IPS-18a (cell line): ENCODE measurements at regions not wholly inside any gene's neighbourhood (a gene's known extent, or its start where the extent isn't known, plus 50 kb on each side); places are given as distances from the start of the nearest gene placed in this dataset.

Experiments
- H3K27ac ChIP-seq: one replicate; pipeline ENCODE4 v1.5.1; 2013; ENCODE audit warnings: low read length
- H3K27me3 ChIP-seq: one replicate; pipeline ENCODE4 v1.6.1; 2013; ENCODE audit warnings: mild to moderate bottlenecking, low read length; ENCODE audit not compliant: control insufficient read depth, insufficient read depth
- H3K36me3 ChIP-seq: one replicate; pipeline ENCODE4 v1.6.1; 2013; ENCODE audit warnings: low read depth, low read length; ENCODE audit not compliant: control insufficient read depth
- H3K4me1 ChIP-seq: one replicate; pipeline ENCODE4 v1.6.1; 2013; ENCODE audit warnings: low read depth, low read length; ENCODE audit not compliant: control insufficient read depth
- H3K4me3 ChIP-seq: one replicate; pipeline ENCODE4 v1.5.1; 2013; ENCODE audit warnings: low read length
- H3K9ac ChIP-seq: one replicate; pipeline ENCODE4 v1.6.1; 2013; ENCODE audit warnings: mild to moderate bottlenecking, low read length, moderate library complexity
- H3K9me3 ChIP-seq: one replicate; pipeline ENCODE4 v1.6.1; 2013; ENCODE audit warnings: low read depth, low read length; ENCODE audit not compliant: control insufficient read depth

GRCh38 chr4:17296921-17297890 is 214.7 kb downstream of the QDPR start:
- no peaks in the 10 kb centered on the region for H3K27me3 ChIP-seq
- H3K4me1 ChIP-seq, result no peaks in the 10 kb centered on the region
- no peaks in the 10 kb centered on the region for H3K36me3 ChIP-seq
- no peak overlapping the region for H3K27ac ChIP-seq
- H3K9me3 ChIP-seq, result no peaks in the 10 kb centered on the region
- H3K9ac ChIP-seq, result no peak overlapping the region
- no peak overlapping the region for H3K4me3 ChIP-seq

GRCh38 chr4:17293901-17294300 is 218.0 kb downstream of the QDPR start:
- H3K9me3 ChIP-seq, result no peaks in the 10 kb centered on the region
- H3K27me3 ChIP-seq, result no peaks in the 10 kb centered on the region
- H3K27ac ChIP-seq, result no peak overlapping the region
- H3K9ac ChIP-seq, result no peak overlapping the region
- H3K36me3 ChIP-seq, result no peaks in the 10 kb centered on the region
- no peaks in the 10 kb centered on the region for H3K4me1 ChIP-seq
- H3K4me3 ChIP-seq, result no peak overlapping the region

- H3K4me3 ChIP-seq, result no peak overlapping the region
- H3K4me1 ChIP-seq, result peaks cover 20% of the 10 kb centered on the region
- no peaks in the 10 kb centered on the region for H3K36me3 ChIP-seq
- H3K9ac ChIP-seq, result no peak overlapping the region
- no peaks in the 10 kb centered on the region for H3K27me3 ChIP-seq
- H3K9me3 ChIP-seq, result no peaks in the 10 kb centered on the region
- H3K27ac ChIP-seq, result no peak overlapping the region
Observed at GRCh38 chr4:17288151-17288550, 223.7 kb downstream of the QDPR start.

GRCh38 chr4:17286752-17287460 is 225.0 kb downstream of the QDPR start:
- Histone ChIP-seq H3K9me3 (no peaks in the 10 kb centered on the region), H3K4me1 (peaks cover 23% of the 10 kb centered on the region), H3K27me3 (no peaks in the 10 kb centered on the region), H3K36me3 (no peaks in the 10 kb centered on the region), H3K27ac (no peak overlapping the region), H3K4me3 (peak overlapping the region; percentile 9), H3K9ac (no peak overlapping the region)

- H3K4me1 ChIP-seq, result peaks cover 23% of the 10 kb centered on the region
- H3K4me3 ChIP-seq, result no peak overlapping the region
- no peak overlapping the region for H3K9ac ChIP-seq
- H3K36me3 ChIP-seq, result no peaks in the 10 kb centered on the region
- H3K9me3 ChIP-seq, result no peaks in the 10 kb centered on the region
- no peaks in the 10 kb centered on the region for H3K27me3 ChIP-seq
- no peak overlapping the region for H3K27ac ChIP-seq
Observed at GRCh38 chr4:17285747-17286146, 226.1 kb downstream of the QDPR start.

GRCh38 chr4:17284323-17285175 is 227.3 kb downstream of the QDPR start:
- Histone ChIP-seq H3K36me3 (no peaks in the 10 kb centered on the region), H3K4me1 (peaks cover 23% of the 10 kb centered on the region), H3K27ac (no peak overlapping the region), H3K27me3 (no peaks in the 10 kb centered on the region), H3K4me3 (no peak overlapping the region), H3K9ac (no peak overlapping the region), H3K9me3 (no peaks in the 10 kb centered on the region)

GRCh38 chr4:17283832-17284231 is 228.1 kb downstream of the QDPR start:
- Histone ChIP-seq H3K4me3 (no peak overlapping the region), H3K9me3 (no peaks in the 10 kb centered on the region), H3K36me3 (no peaks in the 10 kb centered on the region), H3K27me3 (no peaks in the 10 kb centered on the region), H3K27ac (no peak overlapping the region), H3K4me1 (peaks cover 23% of the 10 kb centered on the region), H3K9ac (no peak overlapping the region)

- H3K27ac ChIP-seq, result no peak overlapping the region
Observed at GRCh38 chr4:17283251-17283650, 228.6 kb downstream of the QDPR start.

GRCh38 chr4:17280261-17281018 is 231.4 kb downstream of the QDPR start:
- Histone ChIP-seq H3K27ac (no peak overlapping the region), H3K9me3 (no peaks in the 10 kb centered on the region), H3K36me3 (no peaks in the 10 kb centered on the region), H3K9ac (no peak overlapping the region), H3K27me3 (no peaks in the 10 kb centered on the region), H3K4me1 (peaks cover 3% of the 10 kb centered on the region), H3K4me3 (no peak overlapping the region)

More at GRCh38 chr4:17283251-17283650, 228.6 kb downstream of the QDPR start:
- no peaks in the 10 kb centered on the region for H3K36me3 ChIP-seq
- H3K9ac ChIP-seq, result no peak overlapping the region
- H3K27me3 ChIP-seq, result no peaks in the 10 kb centered on the region
- H3K4me1 ChIP-seq, result peaks cover 23% of the 10 kb centered on the region
- H3K4me3 ChIP-seq, result no peak overlapping the region
- H3K9me3 ChIP-seq, result no peaks in the 10 kb centered on the region

- Histone ChIP-seq H3K36me3 (no peaks in the 10 kb centered on the region), H3K27me3 (no peaks in the 10 kb centered on the region), H3K4me1 (no peaks in the 10 kb centered on the region), H3K9me3 (no peaks in the 10 kb centered on the region), H3K9ac (no peak overlapping the region), H3K27ac (no peak overlapping the region), H3K4me3 (no peak overlapping the region)
Observed at GRCh38 chr4:17276776-17277175, 235.1 kb downstream of the QDPR start.
